ENCODE measurements at regions not wholly inside any gene's neighbourhood (a gene's known extent, or its start where the extent isn't known, plus 50 kb on each side); places are given as distances from the start of the nearest gene placed in this dataset.
"Not testable (repeated sequence)": the region's sequence is repeated elsewhere in the genome, so short reads cannot be mapped to it uniquely, and the experiment has no call there.

GRCh38 chr5:21495235-21495634 lies 1357.9 kb downstream of the CDH12 start:
- not testable (repeated sequence) for H3K9me3 Mint-ChIP-seq (ENCODE audit: unreplicated experiment); H3K9me3 ChIP-seq (ENCODE audit: insufficient read depth, low read depth, low read length); H3K9ac ChIP-seq (ENCODE audit: low read length); H3K79me2 ChIP-seq (ENCODE audit: insufficient read depth, low read length); H3K4me2 ChIP-seq (ENCODE audit: low read length); H3K4me1 Mint-ChIP-seq (ENCODE audit: low read depth, unreplicated experiment); H3K27me3 Mint-ChIP-seq (ENCODE audit: low read depth, unreplicated experiment); FAIRE-seq; H4K20me1 ChIP-seq (ENCODE audit: insufficient read depth, low read length); H3K4me3 ChIP-seq (ENCODE audit: insufficient read depth, low read depth, low read length); H3K27me3 ChIP-seq (ENCODE audit: insufficient read depth, low read length); DNase-seq (ENCODE audit: low read depth); H3K4me3 Mint-ChIP-seq (ENCODE audit: unreplicated experiment); H2AFZ ChIP-seq (ENCODE audit: low read depth, low read length); H3K4me1 ChIP-seq (ENCODE audit: insufficient read depth, low read length); H3K36me3 Mint-ChIP-seq (ENCODE audit: low read depth, unreplicated experiment); H3K27ac Mint-ChIP-seq (ENCODE audit: unreplicated experiment); H3K27ac ChIP-seq (ENCODE audit: low read depth, low read length); H3K36me3 ChIP-seq (ENCODE audit: insufficient read depth, low read length)

GRCh38 chr5:21494033-21494432 lies 1359.1 kb downstream of the CDH12 start:
- H3K4me2 ChIP-seq (ENCODE audit: low read length); H3K79me2 ChIP-seq (ENCODE audit: insufficient read depth, low read length); H3K36me3 ChIP-seq (ENCODE audit: insufficient read depth, low read length); H3K36me3 Mint-ChIP-seq (ENCODE audit: low read depth, unreplicated experiment); H3K9ac ChIP-seq (ENCODE audit: low read length); H3K27me3 ChIP-seq (ENCODE audit: insufficient read depth, low read length); H3K27ac ChIP-seq (ENCODE audit: low read depth, low read length); H4K20me1 ChIP-seq (ENCODE audit: insufficient read depth, low read length); H3K9me3 Mint-ChIP-seq (ENCODE audit: unreplicated experiment); H3K27me3 Mint-ChIP-seq (ENCODE audit: low read depth, unreplicated experiment); H3K27ac Mint-ChIP-seq (ENCODE audit: unreplicated experiment); H3K4me1 Mint-ChIP-seq (ENCODE audit: low read depth, unreplicated experiment); H3K4me3 ChIP-seq (ENCODE audit: insufficient read depth, low read depth, low read length); DNase-seq (ENCODE audit: low read depth); H2AFZ ChIP-seq (ENCODE audit: low read depth, low read length); H3K4me3 Mint-ChIP-seq (ENCODE audit: unreplicated experiment); FAIRE-seq; H3K9me3 ChIP-seq (ENCODE audit: insufficient read depth, low read depth, low read length); H3K4me1 ChIP-seq (ENCODE audit: insufficient read depth, low read length): not testable (repeated sequence)

- DNase-seq (ENCODE audit: low read depth); H3K9me3 Mint-ChIP-seq (ENCODE audit: unreplicated experiment); H3K9me3 ChIP-seq (ENCODE audit: insufficient read depth, low read depth, low read length); H3K4me3 ChIP-seq (ENCODE audit: insufficient read depth, low read depth, low read length); H2AFZ ChIP-seq (ENCODE audit: low read depth, low read length); H3K4me1 ChIP-seq (ENCODE audit: insufficient read depth, low read length); H4K20me1 ChIP-seq (ENCODE audit: insufficient read depth, low read length); H3K9ac ChIP-seq (ENCODE audit: low read length); H3K27ac ChIP-seq (ENCODE audit: low read depth, low read length); H3K27ac Mint-ChIP-seq (ENCODE audit: unreplicated experiment); H3K4me3 Mint-ChIP-seq (ENCODE audit: unreplicated experiment); H3K4me1 Mint-ChIP-seq (ENCODE audit: low read depth, unreplicated experiment); H3K27me3 Mint-ChIP-seq (ENCODE audit: low read depth, unreplicated experiment); H3K27me3 ChIP-seq (ENCODE audit: insufficient read depth, low read length); H3K36me3 Mint-ChIP-seq (ENCODE audit: low read depth, unreplicated experiment); FAIRE-seq; H3K36me3 ChIP-seq (ENCODE audit: insufficient read depth, low read length); H3K79me2 ChIP-seq (ENCODE audit: insufficient read depth, low read length); H3K4me2 ChIP-seq (ENCODE audit: low read length): not testable (repeated sequence)
These were observed 1362.0 kb downstream of the CDH12 start for GRCh38 chr5:21491182-21491581.

DNA sequence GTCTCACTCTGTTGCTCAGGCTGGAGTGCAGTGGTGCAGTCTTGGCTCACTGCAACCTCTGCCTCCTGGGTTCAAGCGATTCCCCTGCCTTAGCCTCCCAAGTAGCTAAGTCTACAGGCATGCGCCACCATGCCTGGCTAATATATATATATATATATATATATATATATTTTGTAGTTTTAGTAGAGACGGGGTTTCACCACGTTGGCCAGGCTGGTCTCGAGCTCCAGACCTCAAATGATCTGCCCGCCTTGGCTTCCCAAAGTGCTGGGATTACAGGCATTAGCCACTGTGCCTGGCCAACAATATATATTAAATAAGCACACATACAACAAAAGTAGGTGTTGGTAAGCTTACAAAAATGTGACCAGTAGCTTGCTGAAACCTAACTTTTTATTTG lies 1364.3 kb downstream of the CDH12 start:
- not testable (repeated sequence) for H3K4me3 Mint-ChIP-seq (ENCODE audit: unreplicated experiment); FAIRE-seq; H3K9ac ChIP-seq (ENCODE audit: low read length)

More for the DNA sequence above, 1364.3 kb downstream of the CDH12 start:
- not testable (repeated sequence) for H2AFZ ChIP-seq (ENCODE audit: low read depth, low read length); H3K4me1 ChIP-seq (ENCODE audit: insufficient read depth, low read length); H3K36me3 ChIP-seq (ENCODE audit: insufficient read depth, low read length); H3K4me1 Mint-ChIP-seq (ENCODE audit: low read depth, unreplicated experiment); H3K9me3 Mint-ChIP-seq (ENCODE audit: unreplicated experiment); H3K4me2 ChIP-seq (ENCODE audit: low read length); H3K9me3 ChIP-seq (ENCODE audit: insufficient read depth, low read depth, low read length); H3K27me3 Mint-ChIP-seq (ENCODE audit: low read depth, unreplicated experiment); H4K20me1 ChIP-seq (ENCODE audit: insufficient read depth, low read length); DNase-seq (ENCODE audit: low read depth); H3K79me2 ChIP-seq (ENCODE audit: insufficient read depth, low read length); H3K36me3 Mint-ChIP-seq (ENCODE audit: low read depth, unreplicated experiment); H3K27ac ChIP-seq (ENCODE audit: low read depth, low read length); H3K4me3 ChIP-seq (ENCODE audit: insufficient read depth, low read depth, low read length); H3K27me3 ChIP-seq (ENCODE audit: insufficient read depth, low read length); H3K27ac Mint-ChIP-seq (ENCODE audit: unreplicated experiment)
